ENCODE measurements at regions not wholly inside any gene's neighbourhood (a gene's known extent, or its start where the extent isn't known, plus 50 kb on each side); places are given as distances from the start of the nearest gene placed in this dataset.

DNA sequence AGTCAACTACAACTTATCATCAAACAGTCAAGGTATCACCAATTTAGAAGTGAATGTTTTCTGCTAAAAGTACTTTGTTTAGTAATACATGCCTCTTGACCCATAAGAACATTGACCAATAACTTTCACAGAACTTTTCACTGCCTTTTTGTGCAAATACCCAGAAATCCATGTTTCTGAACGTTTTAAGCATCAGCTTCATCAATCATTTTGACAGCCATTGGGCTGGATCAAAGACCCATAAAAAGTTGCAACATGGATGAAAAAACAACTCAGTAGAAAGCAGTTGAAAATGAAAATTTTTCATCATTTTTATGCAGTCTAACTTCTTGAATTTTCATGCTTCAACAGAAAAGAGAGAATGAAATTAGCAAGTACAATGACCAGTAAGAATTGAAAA, 466.7 kb downstream of the TRAM1L1 start:
- TF ChIP-seq, protein P1, sequence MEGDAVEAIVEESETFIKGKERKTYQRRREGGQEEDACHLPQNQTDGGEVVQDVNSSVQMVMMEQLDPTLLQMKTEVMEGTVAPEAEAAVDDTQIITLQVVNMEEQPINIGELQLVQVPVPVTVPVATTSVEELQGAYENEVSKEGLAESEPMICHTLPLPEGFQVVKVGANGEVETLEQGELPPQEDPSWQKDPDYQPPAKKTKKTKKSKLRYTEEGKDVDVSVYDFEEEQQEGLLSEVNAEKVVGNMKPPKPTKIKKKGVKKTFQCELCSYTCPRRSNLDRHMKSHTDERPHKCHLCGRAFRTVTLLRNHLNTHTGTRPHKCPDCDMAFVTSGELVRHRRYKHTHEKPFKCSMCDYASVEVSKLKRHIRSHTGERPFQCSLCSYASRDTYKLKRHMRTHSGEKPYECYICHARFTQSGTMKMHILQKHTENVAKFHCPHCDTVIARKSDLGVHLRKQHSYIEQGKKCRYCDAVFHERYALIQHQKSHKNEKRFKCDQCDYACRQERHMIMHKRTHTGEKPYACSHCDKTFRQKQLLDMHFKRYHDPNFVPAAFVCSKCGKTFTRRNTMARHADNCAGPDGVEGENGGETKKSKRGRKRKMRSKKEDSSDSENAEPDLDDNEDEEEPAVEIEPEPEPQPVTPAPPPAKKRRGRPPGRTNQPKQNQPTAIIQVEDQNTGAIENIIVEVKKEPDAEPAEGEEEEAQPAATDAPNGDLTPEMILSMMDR (conservative IDR thresholded peaks at IDR 0.05), result no peak
- no peak for TF ChIP-seq ZFX (IDR thresholded peaks at IDR 0.05)
- H3K27ac ChIP-seq, result no peak overlapping the region

DNA sequence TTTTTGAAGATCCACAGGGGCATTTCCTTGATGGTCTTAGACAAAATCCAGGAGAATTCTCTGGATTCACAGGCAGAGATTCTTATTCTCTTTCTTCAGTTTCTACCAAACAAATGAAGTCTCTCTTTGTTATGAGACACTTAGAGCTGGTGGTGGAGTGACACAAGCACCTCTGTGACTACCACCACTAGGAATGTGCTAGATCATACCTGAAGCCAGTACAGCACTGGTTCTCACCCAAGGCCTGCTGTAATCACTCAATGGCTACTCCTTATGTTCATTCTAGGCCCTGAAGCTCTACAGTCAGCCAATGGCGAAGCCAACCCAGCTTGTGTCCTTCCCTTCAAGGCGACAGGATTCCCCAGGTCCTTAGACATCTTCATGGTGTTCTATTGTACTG, 482.3 kb downstream of the TRAM1L1 start:
- TF ChIP-seq, protein P1 (conservative IDR thresholded peaks at IDR 0.05), result no peak
- TF ChIP-seq ZFX (IDR thresholded peaks at IDR 0.05), result no peak
- H3K27ac ChIP-seq, result no peak overlapping the region

DNA sequence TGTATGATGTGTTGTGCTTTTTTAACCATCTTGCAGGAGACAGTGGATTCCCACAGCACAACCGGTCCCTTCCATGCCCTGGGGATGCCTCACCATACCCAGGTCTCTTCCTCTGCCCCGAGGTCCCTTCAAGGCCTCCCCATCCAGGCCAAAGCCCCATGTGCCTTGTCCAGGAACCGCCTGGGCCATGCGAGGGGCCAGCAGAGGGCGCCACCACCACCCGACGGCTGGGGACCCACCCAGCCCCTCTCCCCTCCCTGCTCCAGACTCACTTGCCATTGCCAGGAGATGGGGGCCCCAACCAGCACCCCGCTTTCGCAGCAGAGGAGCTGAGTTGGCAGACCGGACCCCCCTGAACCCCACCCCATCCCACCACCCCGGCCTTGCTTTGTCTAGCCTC, 485.5 kb downstream of the TRAM1L1 start:
- no peak overlapping the region for H3K27ac ChIP-seq
- TF ChIP-seq ZFX (IDR thresholded peaks at IDR 0.05), result no peak
- TF ChIP-seq, protein P1 (conservative IDR thresholded peaks at IDR 0.05), result peak; percentile 40

DNA sequence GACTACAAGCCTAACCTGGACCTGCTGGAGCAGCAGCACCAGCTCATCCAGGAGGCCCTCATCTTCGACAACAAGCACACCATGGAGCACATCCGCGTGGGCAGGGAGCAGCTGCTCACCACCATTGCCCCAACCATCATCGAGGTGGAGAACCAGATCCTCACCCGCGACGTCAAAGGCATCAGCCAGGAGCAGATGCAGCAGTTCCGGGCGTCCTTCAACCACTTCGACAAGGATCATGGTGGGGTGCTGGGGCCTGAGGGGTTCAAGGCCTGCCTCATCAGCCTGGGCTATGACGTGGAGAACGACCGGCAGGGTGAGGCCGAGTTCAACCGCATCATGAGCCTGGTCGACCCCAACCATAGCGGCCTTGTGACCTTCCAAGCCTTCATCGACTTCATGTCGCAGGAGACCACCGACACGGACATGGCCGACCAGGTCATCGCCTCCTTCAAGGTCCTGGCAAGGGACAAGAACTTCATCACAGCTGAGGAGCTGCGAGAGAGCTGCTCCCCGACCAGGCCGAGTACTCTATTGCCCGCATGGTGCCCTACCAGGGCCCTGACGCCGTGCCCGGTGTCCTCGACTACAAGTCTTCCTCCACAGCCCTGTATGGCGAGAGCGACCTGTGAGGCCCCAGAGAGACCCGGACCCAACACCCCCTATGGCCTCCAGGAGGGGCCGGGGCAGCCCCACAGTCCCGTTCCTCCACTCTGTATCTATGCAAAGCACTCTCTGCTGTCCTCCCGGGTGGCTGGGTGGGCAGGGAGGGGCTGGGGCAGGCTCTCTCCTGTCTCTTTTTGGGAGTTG, 486.2 kb downstream of the TRAM1L1 start:
- TF ChIP-seq ZFX (IDR thresholded peaks at IDR 0.05), result no peak
- TF ChIP-seq, protein P1 (conservative IDR thresholded peaks at IDR 0.05), result no peak

DNA sequence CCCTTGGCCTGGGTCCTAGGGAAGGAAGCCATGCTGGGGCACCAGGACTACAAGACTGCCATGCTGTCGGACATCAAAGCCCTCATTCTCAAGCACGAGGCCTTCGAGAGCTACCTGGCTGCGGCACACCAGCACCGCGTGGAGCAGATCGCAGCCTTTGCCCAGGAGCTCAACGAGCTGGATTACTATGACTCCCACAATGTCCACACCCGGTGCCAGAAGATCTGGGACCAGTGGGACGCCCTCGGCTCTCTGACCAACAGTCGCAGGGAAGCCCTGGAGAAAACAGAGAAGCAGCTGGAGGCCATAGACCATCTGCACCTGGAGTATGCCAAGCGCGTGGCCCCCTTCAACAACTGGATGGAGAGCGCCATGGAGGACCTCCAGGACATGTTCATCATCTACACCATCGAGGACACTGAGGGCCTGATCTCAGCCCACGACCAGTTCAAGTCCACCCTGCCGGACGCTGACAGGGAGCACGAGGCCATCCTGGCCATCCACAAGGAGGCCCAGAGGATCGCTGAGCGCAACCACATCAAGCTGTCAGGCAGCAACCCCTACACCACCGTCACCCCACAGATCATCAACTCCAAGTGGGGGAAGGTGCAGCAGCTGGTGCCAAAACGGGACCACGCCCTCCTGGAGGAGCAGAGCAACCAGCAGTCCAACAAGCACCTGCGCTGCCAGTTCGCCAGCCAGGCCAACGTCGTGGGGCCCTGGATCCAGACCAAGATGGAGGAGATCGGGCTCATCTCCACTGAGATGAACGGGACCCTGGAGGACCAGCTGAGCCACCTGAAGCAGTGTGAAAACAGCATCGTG, 487.0 kb downstream of the TRAM1L1 start:
- no peak for TF ChIP-seq ZFX (IDR thresholded peaks at IDR 0.05)
- TF ChIP-seq, protein P1 (conservative IDR thresholded peaks at IDR 0.05), result no peak
- H3K27ac ChIP-seq, result no peak overlapping the region

More for the DNA sequence above, 486.2 kb downstream of the TRAM1L1 start:
- H3K27ac ChIP-seq, result no peak overlapping the region

DNA sequence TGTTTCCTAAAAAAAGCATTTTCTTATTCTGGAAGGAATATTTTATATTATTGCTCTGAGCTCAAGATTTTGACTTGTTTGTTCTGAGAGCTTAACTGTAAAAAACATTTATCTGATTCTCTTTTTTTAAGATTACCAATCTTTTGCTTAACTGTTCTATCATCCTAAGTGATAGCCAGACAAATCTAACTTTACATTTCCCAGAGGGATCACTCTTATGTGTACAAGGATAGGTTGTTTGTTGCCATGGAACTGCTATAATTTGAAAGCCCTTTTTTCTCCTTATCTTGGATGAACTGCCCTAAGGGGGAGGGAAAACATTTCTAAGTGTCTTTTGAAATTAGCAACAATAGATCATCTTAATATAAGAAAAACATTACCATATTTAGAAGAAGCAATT, 494.7 kb downstream of the TRAM1L1 start:
- TF ChIP-seq, protein P1 (conservative IDR thresholded peaks at IDR 0.05), result no peak
- no peak for TF ChIP-seq ZFX (IDR thresholded peaks at IDR 0.05)
- H3K27ac ChIP-seq, result no peak overlapping the region

DNA sequence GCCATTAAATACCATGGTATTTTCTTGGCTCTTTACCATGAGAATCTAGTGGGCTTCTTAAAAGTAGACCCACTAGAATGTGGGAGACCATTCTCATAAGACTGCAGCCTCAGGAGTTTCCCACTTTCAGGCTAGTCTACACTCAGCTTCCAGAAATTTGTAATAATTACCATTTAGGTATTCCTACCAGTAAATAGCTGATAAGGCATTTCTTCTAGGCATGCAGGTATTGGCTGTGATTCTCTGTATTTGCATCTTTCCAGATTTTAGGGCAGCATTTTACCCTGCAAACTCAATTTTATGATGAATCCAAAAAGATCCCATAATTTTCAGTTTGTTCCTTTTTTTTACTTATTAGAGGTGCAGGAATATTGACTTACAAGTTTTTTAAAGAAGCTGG, 496.6 kb downstream of the TRAM1L1 start:
- H3K27ac ChIP-seq, result no peak overlapping the region
- TF ChIP-seq, protein P1 (conservative IDR thresholded peaks at IDR 0.05), result no peak
- no peak for TF ChIP-seq ZFX (IDR thresholded peaks at IDR 0.05)

Measured in C4-2B (cell line).